NB4 (cell line): ENCODE measurements at regions not wholly inside any gene's neighbourhood (a gene's known extent, or its start where the extent isn't known, plus 50 kb on each side); places are given as distances from the start of the nearest gene placed in this dataset.

Experiments used
- DNase-seq: peaks from one replicate; pipeline ENCODE4 v3.0.0; 2010; ENCODE audit warnings: low read depth
- H3K4me3 ChIP-seq: one replicate; pipeline ENCODE4 v1.5.1; 2011; ENCODE audit warnings: mild to moderate bottlenecking, low read depth, low read length, moderate library complexity
- CTCF ChIP-seq: IDR thresholded peaks from one replicate; pipeline ENCODE4 v1.5.1; 2012; ENCODE audit warnings: low read depth, low read length
- MYC ChIP-seq: IDR thresholded peaks from 2 replicates; pipeline ENCODE4 v1.6.1; 2011; ENCODE audit warnings: low read depth, low read length
- POLR2A ChIP-seq: IDR thresholded peaks from 2 replicates; pipeline ENCODE4 v1.6.1; 2011; ENCODE audit warnings: mild to moderate bottlenecking; ENCODE audit not compliant: insufficient read length; ENCODE audit errors: extremely low read depth
- TF ChIP-seq, protein P1 (sequence below): IDR thresholded peaks from 2 replicates; pipeline ENCODE4 v1.6.1; 2011; ENCODE audit warnings: low read depth, low read length

- TF ChIP-seq MYC (no peak), CTCF (no peak), POLR2A (no peak)
- TF ChIP-seq, protein P1, sequence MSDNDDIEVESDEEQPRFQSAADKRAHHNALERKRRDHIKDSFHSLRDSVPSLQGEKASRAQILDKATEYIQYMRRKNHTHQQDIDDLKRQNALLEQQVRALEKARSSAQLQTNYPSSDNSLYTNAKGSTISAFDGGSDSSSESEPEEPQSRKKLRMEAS = no peak
- DNase-seq = no peak
- no peak overlapping the region for H3K4me3 ChIP-seq
Observed at GRCh38 chr1:209223791-209224190, 359.7 kb upstream of the CAMK1G start.

DNA sequence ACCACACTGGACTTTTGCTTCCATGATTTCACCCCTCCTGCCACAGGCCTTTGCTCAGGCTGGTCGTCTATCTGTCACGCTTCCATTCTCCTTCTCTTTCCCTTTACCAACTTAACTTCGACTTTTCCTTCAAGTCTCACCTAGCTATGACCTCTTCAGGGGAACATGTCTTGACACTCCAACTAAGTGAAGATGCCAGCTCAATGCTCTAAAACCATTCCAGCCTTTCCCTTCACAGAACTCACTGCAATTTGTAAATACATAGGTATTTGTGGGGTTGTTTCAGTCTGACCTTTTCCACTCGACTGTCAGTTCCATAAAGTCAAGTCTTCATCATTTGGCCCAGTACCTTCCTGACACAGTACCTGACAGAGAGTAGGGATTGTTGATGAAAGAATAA is 358.6 kb upstream of the CAMK1G start:
- TF ChIP-seq, protein P1 = no peak
- no peak for TF ChIP-seq POLR2A
- no peak for TF ChIP-seq CTCF
- no peak for TF ChIP-seq MYC
- H3K4me3 ChIP-seq = no peak overlapping the region

DNA sequence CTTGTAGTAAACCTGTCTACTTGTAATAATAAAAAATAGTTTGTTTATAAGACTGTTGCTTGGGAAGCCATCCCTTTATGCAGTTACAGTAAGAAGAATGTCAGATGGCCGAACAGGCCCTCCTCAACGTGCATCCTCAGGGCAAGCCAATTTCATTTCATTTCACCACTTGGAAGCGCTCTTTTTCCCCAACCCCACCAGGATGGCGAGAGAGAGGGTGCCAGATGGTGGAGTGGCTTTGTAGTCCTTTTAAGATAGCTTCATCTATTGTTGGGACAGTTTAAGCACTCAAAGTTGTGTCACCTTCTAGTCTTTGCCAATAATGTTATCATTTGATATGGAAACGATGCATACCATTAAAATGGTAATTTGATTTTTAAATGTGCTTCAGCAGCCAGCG is 356.3 kb upstream of the CAMK1G start:
- H3K4me3 ChIP-seq = no peak overlapping the region
- TF ChIP-seq POLR2A (no peak), CTCF (no peak), MYC (no peak)
- TF ChIP-seq, protein P1 = no peak
- DNase-seq = no peak

More for the DNA sequence above, 358.6 kb upstream of the CAMK1G start:
- DNase-seq = no peak

DNA sequence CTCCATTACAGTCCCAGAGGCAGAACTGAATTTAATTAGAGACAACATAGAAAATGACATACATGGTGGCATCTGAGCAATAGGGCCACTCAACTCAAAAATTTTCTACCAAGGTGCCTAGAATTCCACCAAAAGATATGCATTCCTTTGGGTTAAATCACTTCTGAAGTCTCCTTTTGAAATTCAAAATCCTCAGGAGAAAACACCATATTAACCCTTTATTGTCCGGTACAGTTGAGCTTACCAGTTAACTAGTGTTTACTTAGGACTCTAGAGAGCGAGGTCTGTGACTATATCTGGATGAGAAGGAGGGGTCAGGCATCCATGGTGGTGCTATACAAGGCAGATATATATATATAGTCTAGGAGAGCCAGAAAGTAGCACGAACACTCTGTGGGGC is 355.6 kb upstream of the CAMK1G start:
- no peak for DNase-seq
- H3K4me3 ChIP-seq = no peak overlapping the region
- TF ChIP-seq, protein P1 = no peak
- TF ChIP-seq MYC (no peak), POLR2A (no peak), CTCF (no peak)

GRCh38 chr1:209229494-209230061 is 353.9 kb upstream of the CAMK1G start:
- DNase-seq = no peak

More at GRCh38 chr1:209229494-209230061, 353.9 kb upstream of the CAMK1G start:
- no peak overlapping the region for H3K4me3 ChIP-seq
- no peak for TF ChIP-seq MYC
- no peak for TF ChIP-seq POLR2A
- TF ChIP-seq, protein P1 = no peak
- TF ChIP-seq CTCF = no peak
